SW 1271 (cell line): ENCODE measurements at regions not wholly inside any gene's neighbourhood (a gene's known extent, or its start where the extent isn't known, plus 50 kb on each side); places are given as distances from the start of the nearest gene placed in this dataset.

Experiments used
- DNase-seq, 2 experiments: peaks; one replicate each; lab custom pipeline; 2025; lab: John Stamatoyannopoulos, UW

- no peak for DNase-seq
These were observed 130.0 kb upstream of the BMP5 start for GRCh38 chr6:56005426-56005825.

- no peak for DNase-seq
These were observed 129.0 kb upstream of the BMP5 start for GRCh38 chr6:56004426-56004825.

- no peak for DNase-seq
These were observed 128.2 kb upstream of the BMP5 start for GRCh38 chr6:56003616-56004015.

- no peak for DNase-seq
These were observed 126.9 kb upstream of the BMP5 start for GRCh38 chr6:56002336-56002735.

- DNase-seq = no peak
These were observed 123.2 kb upstream of the BMP5 start for GRCh38 chr6:55998576-55998975.

- no peak for DNase-seq
These were observed 122.0 kb upstream of the BMP5 start for GRCh38 chr6:55997223-55997874.

GRCh38 chr6:55994531-55994930 is 119.1 kb upstream of the BMP5 start:
- DNase-seq = no peak

GRCh38 chr6:55993418-55993817 is 118.0 kb upstream of the BMP5 start:
- no peak for DNase-seq

- no peak for DNase-seq
These were observed 117.2 kb upstream of the BMP5 start for GRCh38 chr6:55992546-55992945.

- DNase-seq = no peak
These were observed 109.9 kb upstream of the BMP5 start for GRCh38 chr6:55985309-55985708.

GRCh38 chr6:55983861-55984260 is 108.5 kb upstream of the BMP5 start:
- no peak for DNase-seq

GRCh38 chr6:55981660-55982059 is 106.3 kb upstream of the BMP5 start:
- DNase-seq = no peak

- peak in 1 of 2 experiments; percentile 18 for DNase-seq
These were observed 105.3 kb upstream of the BMP5 start for GRCh38 chr6:55980627-55981211.

GRCh38 chr6:55979526-55979925 is 104.1 kb upstream of the BMP5 start:
- no peak for DNase-seq

- no peak for DNase-seq
These were observed 102.7 kb upstream of the BMP5 start for GRCh38 chr6:55977959-55978665.

- DNase-seq = no peak
These were observed 99.3 kb upstream of the BMP5 start for GRCh38 chr6:55974688-55975087.

GRCh38 chr6:55972091-55972490 is 96.7 kb upstream of the BMP5 start:
- no peak for DNase-seq

GRCh38 chr6:55969526-55969925 is 94.1 kb upstream of the BMP5 start:
- DNase-seq = no peak

GRCh38 chr6:55968926-55969325 is 93.5 kb upstream of the BMP5 start:
- no peak for DNase-seq

- DNase-seq = no peak
These were observed 88.7 kb upstream of the BMP5 start for GRCh38 chr6:55964136-55964535.

GRCh38 chr6:55963301-55963700 is 87.9 kb upstream of the BMP5 start:
- peak in 1 of 2 experiments; percentile 18 for DNase-seq

- DNase-seq = no peak
These were observed 85.0 kb upstream of the BMP5 start for GRCh38 chr6:55960344-55960743.

GRCh38 chr6:55958790-55959189 is 83.4 kb upstream of the BMP5 start:
- no peak for DNase-seq
